Spinal cord (tissue), 9 donors: ENCODE measurements at regions not wholly inside any gene's neighbourhood (a gene's known extent, or its start where the extent isn't known, plus 50 kb on each side); places are given as distances from the start of the nearest gene placed in this dataset.
A peak's percentile ranks its signal among the peaks of the same experiment; 100 is the strongest.

Source experiments
- DNase-seq, 6 donors: peaks; one replicate each; pipeline versions ENCODE4 v3.0.0 to v3.0.0-alpha.2; 2013 to 2015; ENCODE audit warnings: low spot score in 6 of 6, low read depth in 4 of 6
- H3K27ac ChIP-seq: one replicate; pipeline ENCODE4 v1.5.1; 2013; ENCODE audit warnings: low read depth, low read length, control low read depth
- H3K27me3 ChIP-seq: one replicate; pipeline ENCODE4 v1.6.1; 2013; ENCODE audit warnings: low read length; ENCODE audit not compliant: control insufficient read depth, insufficient read depth
- H3K36me3 ChIP-seq: one replicate; pipeline ENCODE4 v1.6.1; 2013; ENCODE audit warnings: low read length; ENCODE audit not compliant: control insufficient read depth, insufficient read depth
- H3K4me1 ChIP-seq: one replicate; pipeline ENCODE4 v1.6.1; 2013; ENCODE audit warnings: low read length; ENCODE audit not compliant: control insufficient read depth, insufficient read depth
- H3K4me3 ChIP-seq: one replicate; pipeline ENCODE4 v1.5.1; 2013; ENCODE audit warnings: low read depth, low read length, control low read depth
- H3K9me3 ChIP-seq: one replicate; pipeline ENCODE4 v1.6.1; 2013; ENCODE audit warnings: low read length; ENCODE audit not compliant: control insufficient read depth, insufficient read depth
- WGBS: methylation state at CpG from one replicate; pipeline ENCODE4 v1.1.5; 2013; ENCODE audit warnings: missing lambda C conversion rate; ENCODE audit not compliant: insufficient coverage; 5-methylcytosine and 5-hydroxymethylcytosine counted together
- donor health status: healthy.

DNA sequence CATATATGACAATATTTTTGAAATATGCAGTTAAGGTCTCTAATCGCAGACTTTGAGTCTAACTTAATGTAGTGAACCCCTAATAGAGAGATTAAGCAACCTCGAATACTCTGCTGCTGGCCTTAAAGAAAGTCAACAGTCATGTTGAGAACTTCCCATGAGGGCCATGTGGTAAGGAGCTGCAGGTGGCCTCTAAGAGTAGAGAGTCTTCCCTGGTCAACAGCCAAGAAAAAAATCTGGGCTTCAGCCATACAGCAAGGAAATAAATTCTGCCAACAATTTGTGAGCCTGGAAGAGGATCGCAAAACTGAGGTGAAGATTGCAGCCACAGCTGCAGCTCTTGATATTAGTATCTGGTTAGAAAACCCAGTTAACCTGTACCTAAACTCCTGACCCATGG lies 935.2 kb upstream of the TYRP1 start:
- Histone ChIP-seq H3K4me1 (no peaks in the 10 kb centered on the region), H3K27me3 (no peaks in the 10 kb centered on the region), H3K36me3 (no peaks in the 10 kb centered on the region), H3K9me3 (no peaks in the 10 kb centered on the region), H3K4me3 (no peak overlapping the region), H3K27ac (no peak overlapping the region)
- DNase-seq: no peak
- WGBS: 62% methylated on average over 2 of the region's 3 CpGs

GRCh38 chr9:11779971-11780370 lies 913.2 kb upstream of the TYRP1 start:
- Histone ChIP-seq H3K27ac (no peak overlapping the region), H3K4me3 (no peak overlapping the region), H3K9me3 (no peaks in the 10 kb centered on the region), H3K36me3 (no peaks in the 10 kb centered on the region), H3K4me1 (no peaks in the 10 kb centered on the region), H3K27me3 (no peaks in the 10 kb centered on the region)
- 85% methylated on average over 3 of the region's 4 CpGs for WGBS
- DNase-seq: no peak

GRCh38 chr9:11792870-11793269 lies 900.3 kb upstream of the TYRP1 start:
- H3K4me3 ChIP-seq: no peak overlapping the region
- H3K27ac ChIP-seq: no peak overlapping the region

GRCh38 chr9:11794984-11795383 lies 898.2 kb upstream of the TYRP1 start:
- no peak overlapping the region for H3K27ac ChIP-seq
- DNase-seq: no peak
- no peaks in the 10 kb centered on the region for H3K4me1 ChIP-seq
- H3K36me3 ChIP-seq: no peaks in the 10 kb centered on the region
- WGBS: 100% methylated on average over 5 of the region's 5 CpGs
- H3K27me3 ChIP-seq: no peaks in the 10 kb centered on the region
- no peaks in the 10 kb centered on the region for H3K9me3 ChIP-seq
- H3K4me3 ChIP-seq: no peak overlapping the region

More at GRCh38 chr9:11792870-11793269, 900.3 kb upstream of the TYRP1 start:
- H3K9me3 ChIP-seq: no peaks in the 10 kb centered on the region
- no peaks in the 10 kb centered on the region for H3K27me3 ChIP-seq
- H3K4me1 ChIP-seq: no peaks in the 10 kb centered on the region
- WGBS: no CpG with 5 or more reads among the region's 1 CpG
- no peak for DNase-seq
- no peaks in the 10 kb centered on the region for H3K36me3 ChIP-seq

DNA sequence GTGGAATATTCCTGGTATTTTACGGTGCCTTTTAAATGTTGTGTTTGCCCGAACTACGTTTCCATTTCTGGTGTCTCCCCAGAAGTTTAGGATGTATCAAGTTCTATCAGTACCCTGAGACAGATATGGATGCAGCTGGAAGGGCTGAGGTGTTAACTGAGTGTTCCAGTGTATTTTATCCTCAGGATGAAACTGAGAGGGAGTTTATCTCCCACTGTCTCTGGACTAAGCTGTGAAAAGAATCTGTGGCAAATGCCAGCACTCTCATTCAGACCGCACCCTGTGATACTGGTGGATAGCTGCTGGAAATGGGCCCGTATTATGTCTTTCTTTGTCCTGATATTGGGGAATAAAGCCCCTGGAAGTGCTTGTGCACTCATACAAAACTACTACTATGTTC lies 887.2 kb upstream of the TYRP1 start:
- no peaks in the 10 kb centered on the region for H3K27me3 ChIP-seq
- no peaks in the 10 kb centered on the region for H3K9me3 ChIP-seq
- WGBS: 89% methylated on average over 3 of the region's 5 CpGs
- no peaks in the 10 kb centered on the region for H3K36me3 ChIP-seq
- no peaks in the 10 kb centered on the region for H3K4me1 ChIP-seq
- no peak overlapping the region for H3K4me3 ChIP-seq
- H3K27ac ChIP-seq: no peak overlapping the region
- no peak for DNase-seq

DNA sequence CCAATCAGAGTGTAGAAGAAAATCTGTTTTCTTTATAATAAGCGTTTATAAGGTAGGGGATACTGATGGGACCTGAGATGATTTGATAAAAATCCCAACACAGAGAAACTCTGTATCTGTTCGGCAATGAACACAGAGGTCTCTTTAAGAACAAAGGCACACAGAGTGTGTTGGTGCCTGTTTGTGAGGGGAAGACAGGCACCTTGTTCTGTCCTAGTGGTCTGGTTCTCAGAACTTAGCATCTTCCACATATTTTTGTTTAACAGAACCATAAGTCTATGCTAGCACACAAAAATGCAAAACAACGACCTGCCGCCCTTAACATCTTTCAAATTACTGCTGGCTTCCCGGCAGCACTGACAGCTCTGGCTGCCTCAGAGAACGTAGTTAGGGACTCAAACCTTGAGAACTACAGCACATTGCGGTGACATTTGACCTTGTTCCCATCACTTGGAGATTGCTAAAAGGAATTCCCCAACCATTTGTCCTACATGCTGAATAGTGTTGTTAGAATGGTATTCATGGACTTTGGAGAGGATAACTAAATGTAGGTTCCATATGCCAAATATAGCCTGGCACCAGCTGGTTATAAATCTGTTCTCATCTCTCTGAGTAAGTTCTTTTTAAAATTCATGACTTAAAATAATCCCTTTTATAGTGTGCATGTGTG lies 871.7 kb upstream of the TYRP1 start:
- Histone ChIP-seq H3K9me3 (no peaks in the 10 kb centered on the region), H3K4me1 (no peaks in the 10 kb centered on the region), H3K27ac (no peak overlapping the region), H3K4me3 (no peak overlapping the region), H3K27me3 (no peaks in the 10 kb centered on the region), H3K36me3 (no peaks in the 10 kb centered on the region)
- DNase-seq: peak in 3 of 6 donors; percentile 22 to 94 (median 48)
- 37% methylated on average over 5 of the region's 7 CpGs for WGBS

DNA sequence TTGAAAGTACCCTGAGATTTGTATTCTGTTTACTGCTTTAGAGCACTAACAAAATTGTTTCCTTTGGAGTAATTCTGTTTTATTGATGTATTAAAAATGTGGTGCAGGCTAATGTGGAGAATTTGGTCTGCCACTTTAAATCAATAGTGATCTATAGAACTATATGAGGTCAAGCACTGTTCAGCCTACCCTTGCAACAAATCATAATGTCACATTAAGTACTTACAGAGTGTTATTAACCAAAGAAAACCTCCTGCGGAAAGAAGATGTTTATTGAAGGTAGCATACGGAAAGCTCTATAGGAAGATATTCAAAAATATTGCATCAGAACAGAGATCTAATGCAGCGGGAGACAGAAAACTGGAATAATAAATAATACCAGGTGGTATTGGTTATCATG lies 865.0 kb upstream of the TYRP1 start:
- Histone ChIP-seq H3K4me3 (no peak overlapping the region), H3K4me1 (no peaks in the 10 kb centered on the region), H3K27me3 (no peaks in the 10 kb centered on the region), H3K36me3 (no peaks in the 10 kb centered on the region), H3K27ac (no peak overlapping the region), H3K9me3 (no peaks in the 10 kb centered on the region)
- WGBS: no CpG with 5 or more reads among the region's 3 CpGs
- DNase-seq: no peak

GRCh38 chr9:11833056-11833455 lies 860.1 kb upstream of the TYRP1 start:
- Histone ChIP-seq H3K9me3 (no peaks in the 10 kb centered on the region), H3K4me3 (no peak overlapping the region), H3K36me3 (no peaks in the 10 kb centered on the region), H3K27me3 (no peaks in the 10 kb centered on the region), H3K4me1 (no peaks in the 10 kb centered on the region), H3K27ac (no peak overlapping the region)
- 67% methylated on average over 1 of the region's 2 CpGs for whole genome bisulfite sequencing
- DNase-seq: peak in 3 of 6 donors; percentile 6 to 83 (median 14)

DNA sequence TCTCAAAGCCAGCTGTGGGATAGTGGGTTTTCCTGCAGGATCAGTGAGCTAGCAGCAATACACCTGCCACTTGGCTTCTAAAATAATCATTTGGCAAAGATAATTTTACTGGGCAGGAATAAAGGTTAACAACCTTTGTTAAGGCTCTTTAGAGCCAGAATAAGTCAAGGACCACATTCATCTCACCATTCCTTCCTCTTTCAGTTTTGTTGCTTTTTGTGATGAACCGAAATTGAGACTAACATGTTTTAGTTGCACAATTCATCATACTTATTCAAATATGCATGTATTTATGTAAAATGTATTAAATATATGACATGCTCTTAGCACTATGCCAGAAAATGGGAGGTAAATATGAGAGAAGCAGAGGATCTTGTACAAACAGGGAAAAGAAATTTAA lies 824.4 kb upstream of the TYRP1 start:
- Histone ChIP-seq H3K27ac (no peak overlapping the region), H3K9me3 (no peaks in the 10 kb centered on the region), H3K4me1 (no peaks in the 10 kb centered on the region), H3K4me3 (no peak overlapping the region), H3K27me3 (no peaks in the 10 kb centered on the region), H3K36me3 (no peaks in the 10 kb centered on the region)
- DNase-seq: no peak
- WGBS: no CpG with 5 or more reads among the region's 1 CpG

GRCh38 chr9:11871852-11872251 lies 821.3 kb upstream of the TYRP1 start:
- Histone ChIP-seq H3K4me1 (no peaks in the 10 kb centered on the region), H3K27me3 (no peaks in the 10 kb centered on the region), H3K27ac (no peak overlapping the region), H3K9me3 (no peaks in the 10 kb centered on the region), H3K36me3 (no peaks in the 10 kb centered on the region), H3K4me3 (no peak overlapping the region)
- 80% methylated on average over 1 of the region's 5 CpGs for WGBS
- DNase-seq: peak in 2 of 6 donors; percentile 16 to 77
